Stimulated activated CD4-positive, alpha-beta T cell treated with anti-CD3 and anti-CD28 coated beads, TNF-alpha, amount 100 ng/mL, for 4 hours (primary cell): ENCODE measurements at regions not wholly inside any gene's neighbourhood (a gene's known extent, or its start where the extent isn't known, plus 50 kb on each side); places are given as distances from the start of the nearest gene placed in this dataset.

ENCODE experiments used
- DNase-seq, 3 experiments: peaks; one replicate each; pipeline ENCODE4 v3.0.0-alpha.2; 2020; ENCODE audit warnings: low read depth in 3 of 3

DNA sequence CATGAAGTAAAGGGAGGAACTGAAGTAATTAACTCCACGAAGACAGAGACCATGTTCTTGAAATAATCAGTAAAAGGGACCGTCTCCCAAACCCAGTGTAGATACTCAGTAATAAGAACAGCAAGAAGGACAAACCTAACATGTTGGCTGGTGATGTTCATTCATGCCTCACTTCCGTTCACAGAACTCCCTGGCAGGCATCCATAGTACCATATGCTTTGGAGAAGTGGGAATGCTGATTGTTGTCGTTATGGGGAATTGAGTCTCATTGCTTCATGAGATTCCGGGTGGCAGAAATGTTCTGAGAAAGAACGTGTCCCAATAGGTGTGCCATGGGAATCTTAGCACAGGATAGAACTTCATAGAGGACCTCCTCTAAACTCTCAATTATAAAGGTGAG lies 452.3 kb downstream of the ZSWIM6 start:
- DNase-seq, result no peak

- DNase-seq, result no peak
Measured at GRCh38 chr5:61788548-61788947, 456.5 kb downstream of the ZSWIM6 start.

GRCh38 chr5:61790007-61790406 lies 457.9 kb downstream of the ZSWIM6 start:
- no peak for DNase-seq

- DNase-seq, result no peak
Measured at GRCh38 chr5:61790678-61791077, 458.6 kb downstream of the ZSWIM6 start.

DNA sequence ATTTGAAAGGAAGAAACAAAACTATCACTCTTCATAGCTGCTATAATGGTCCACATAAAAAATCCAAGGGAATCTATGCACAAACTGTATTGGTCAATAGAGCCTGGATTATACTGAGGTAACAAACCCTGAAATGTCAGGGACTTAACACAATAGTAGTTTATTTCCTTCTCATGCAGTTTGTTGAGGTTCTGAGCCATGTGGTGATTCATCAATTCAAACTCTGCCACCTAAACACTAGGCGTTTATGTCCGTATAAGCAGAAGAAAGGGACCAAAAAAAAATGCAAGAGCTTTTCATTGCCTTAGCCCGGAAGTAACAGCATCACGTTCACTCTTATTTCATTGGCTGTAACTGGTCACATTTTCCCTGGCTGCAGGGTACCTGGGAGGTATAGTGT lies 464.7 kb downstream of the ZSWIM6 start:
- no peak for DNase-seq

DNA sequence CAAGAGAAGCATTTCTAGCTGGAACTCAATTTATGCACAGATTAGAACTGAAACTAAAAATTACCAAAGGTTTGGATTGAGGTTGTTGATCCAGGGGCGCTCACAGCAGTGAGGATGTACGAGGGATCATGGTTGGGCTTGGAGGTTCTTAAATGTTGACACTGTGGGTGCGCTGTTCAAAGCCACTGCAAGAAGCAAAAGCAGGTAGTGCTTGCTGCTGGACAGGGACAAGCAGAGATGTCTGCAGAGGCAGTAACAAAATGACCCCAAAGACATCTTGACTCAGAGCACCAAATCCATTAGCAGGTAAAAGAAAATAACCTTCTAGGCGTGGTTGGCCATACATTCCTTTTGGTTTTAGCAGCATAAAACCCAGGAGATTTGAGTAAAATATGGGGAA lies 468.4 kb downstream of the ZSWIM6 start:
- no peak for DNase-seq

DNA sequence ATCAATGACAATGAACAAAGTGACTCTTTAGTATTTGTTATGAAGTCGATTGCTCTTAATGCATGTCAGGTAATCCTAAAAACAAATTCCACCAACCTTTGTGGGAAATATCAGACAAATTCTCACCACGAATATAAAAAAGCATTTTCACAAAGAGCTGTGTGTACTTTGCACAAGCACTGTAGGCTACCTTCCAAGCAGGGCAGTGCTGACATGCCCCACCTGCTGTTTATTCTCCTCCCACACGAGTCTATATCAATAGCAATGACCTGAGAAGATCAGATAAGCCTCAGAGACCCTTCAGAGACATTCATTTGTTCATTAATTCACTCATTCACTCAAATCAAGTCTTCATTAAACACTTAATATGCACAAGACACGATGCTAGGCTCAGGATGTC lies 469.1 kb downstream of the ZSWIM6 start:
- no peak for DNase-seq

DNA sequence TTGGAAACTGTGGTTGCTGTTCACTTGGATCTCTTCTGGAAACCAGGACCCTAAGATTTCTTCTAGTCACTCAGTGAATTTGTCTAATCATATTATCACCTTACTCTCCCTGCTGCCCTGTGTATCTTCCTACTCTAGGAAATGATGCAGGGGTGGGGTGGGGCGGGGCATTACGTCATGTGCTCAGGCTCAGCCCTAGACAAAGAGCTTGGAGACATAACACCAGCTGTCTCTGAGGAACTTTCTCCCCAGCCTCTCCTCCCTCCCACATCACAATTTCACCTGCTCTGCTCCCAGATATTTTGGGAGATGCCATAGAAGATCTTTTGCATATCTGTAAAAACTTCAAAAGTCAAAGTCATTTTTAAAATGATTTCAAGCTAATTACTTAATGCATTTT lies 470.4 kb downstream of the ZSWIM6 start:
- DNase-seq, result no peak

GRCh38 chr5:61805101-61805500 lies 473.0 kb downstream of the ZSWIM6 start:
- DNase-seq, result no peak

DNA sequence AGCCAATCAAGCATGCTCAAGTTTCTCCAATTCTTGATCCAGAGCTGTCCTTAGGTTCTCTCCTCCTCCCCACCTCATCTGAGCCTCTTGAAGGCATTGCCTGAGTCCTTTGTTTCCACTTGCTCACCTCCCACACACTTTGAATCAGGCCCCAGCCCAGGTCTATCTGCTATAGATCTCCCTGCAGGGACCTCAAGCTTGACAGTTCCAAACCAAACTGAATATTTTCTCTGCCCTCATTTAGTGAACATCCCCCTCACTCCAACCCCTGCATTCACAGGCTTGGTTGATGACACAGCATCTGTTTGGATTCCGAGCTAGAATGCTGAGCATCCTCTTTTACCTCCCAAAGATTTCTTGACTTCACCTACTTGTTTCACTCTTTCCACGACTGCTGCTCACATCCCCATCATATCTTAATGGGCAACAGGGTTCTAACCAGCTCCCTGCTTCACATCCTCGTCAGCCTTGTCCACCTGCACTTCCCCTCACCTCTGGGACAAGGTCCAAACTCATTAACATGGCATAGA lies 474.5 kb downstream of the ZSWIM6 start:
- no peak for DNase-seq

DNA sequence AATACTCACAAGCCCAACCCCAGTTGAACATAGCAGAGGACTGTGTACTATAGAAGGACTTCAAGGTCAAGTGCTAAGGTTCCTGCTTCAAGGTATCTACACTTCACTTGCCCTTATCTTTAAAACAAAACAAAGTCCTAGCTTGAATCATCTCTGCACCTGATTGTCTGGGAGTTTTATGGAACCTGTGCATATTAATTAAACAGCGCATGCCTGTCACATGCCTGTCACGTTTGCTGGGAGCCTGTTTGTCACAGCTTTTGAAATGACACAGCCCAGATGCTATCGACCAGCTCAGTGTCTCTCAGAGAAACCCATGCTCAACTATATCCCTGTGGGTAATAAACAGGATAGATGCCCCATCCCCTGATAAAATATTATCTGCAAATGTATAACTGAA lies 476.0 kb downstream of the ZSWIM6 start:
- DNase-seq, result no peak

GRCh38 chr5:61808909-61809308 lies 476.9 kb downstream of the ZSWIM6 start:
- no peak for DNase-seq

DNA sequence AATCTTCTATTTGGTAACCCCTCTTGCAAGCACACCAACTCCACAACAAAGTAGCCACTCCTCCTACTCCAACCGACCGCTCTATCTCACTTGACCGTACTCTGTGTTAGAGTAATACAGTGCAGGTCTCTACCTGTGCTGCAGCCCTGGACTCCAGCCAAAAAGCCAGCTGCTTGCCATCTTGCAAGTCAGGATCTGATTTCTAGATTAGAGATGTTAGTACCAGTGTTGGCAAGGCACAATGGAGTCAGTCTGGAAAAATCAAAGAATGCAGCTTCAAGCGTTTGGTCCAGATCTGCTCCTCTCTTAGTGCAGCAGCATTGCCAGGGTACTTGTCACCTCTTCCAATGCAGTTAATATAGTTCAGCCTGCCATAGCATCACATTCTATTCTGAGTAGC lies 477.6 kb downstream of the ZSWIM6 start:
- no peak for DNase-seq

GRCh38 chr5:61811052-61811451 lies 479.0 kb downstream of the ZSWIM6 start:
- no peak for DNase-seq

- DNase-seq, result no peak
Measured at GRCh38 chr5:61813361-61813760, 481.3 kb downstream of the ZSWIM6 start.

- DNase-seq, result no peak
Measured at GRCh38 chr5:61815339-61815738, 483.3 kb downstream of the ZSWIM6 start.

DNA sequence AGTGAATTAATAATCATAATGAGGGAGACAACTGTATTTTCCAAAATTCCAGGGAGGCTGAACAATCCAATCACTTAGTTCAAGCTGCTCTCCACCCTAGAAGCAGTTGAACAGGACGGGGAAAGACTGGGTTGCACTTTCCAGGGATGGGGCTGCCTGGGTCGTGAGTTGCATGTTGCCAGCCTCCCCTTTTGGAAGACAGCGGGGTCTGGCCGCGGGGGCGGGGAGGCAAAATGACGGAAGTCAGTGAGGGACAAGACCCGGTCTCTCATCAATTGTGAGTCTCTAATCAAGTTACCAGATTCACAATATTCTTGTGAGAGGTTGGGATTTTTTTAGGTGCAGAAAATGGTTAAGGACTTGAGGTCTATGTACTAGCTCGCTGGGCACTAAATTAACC lies 484.1 kb downstream of the ZSWIM6 start:
- DNase-seq, result no peak

DNA sequence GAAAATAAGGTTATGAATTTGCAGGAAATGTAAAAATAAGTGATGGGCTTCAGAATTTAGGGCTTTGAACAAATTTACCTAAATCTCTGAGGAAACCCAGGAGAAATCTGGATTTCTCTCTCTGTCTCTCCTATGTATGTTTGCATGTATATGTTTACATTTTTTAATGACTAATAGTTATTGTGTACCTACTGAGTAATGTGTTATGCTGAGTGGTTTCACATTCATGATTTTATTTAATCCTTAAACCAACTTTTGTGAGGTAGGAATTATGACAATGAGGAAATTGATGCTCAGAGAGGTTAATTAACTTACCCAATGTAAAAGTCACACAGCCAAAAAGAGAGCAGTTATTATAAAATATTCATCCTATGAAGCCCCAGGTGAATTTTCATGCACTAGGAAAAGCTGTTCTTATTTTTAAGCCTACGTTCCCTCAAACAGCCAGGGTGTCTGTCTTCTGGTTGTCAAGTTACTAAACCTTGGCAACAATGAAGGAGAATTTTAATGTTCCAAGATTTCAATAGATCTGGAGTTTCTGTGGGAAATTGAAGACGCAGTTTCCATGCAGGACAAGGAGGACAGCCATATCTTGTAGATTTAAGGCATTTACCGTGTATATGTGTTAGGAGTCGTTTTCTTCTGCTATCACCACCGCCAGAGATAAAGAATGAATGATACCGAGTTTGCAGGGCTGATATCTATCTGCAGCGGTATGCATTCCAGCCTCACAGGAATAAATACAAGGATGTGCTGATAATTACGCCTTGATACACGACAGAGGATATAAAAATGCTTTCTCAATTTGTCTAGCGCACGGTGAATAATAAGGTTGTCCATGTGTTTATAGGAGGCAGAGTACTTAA lies 484.8 kb downstream of the ZSWIM6 start:
- no peak for DNase-seq

DNA sequence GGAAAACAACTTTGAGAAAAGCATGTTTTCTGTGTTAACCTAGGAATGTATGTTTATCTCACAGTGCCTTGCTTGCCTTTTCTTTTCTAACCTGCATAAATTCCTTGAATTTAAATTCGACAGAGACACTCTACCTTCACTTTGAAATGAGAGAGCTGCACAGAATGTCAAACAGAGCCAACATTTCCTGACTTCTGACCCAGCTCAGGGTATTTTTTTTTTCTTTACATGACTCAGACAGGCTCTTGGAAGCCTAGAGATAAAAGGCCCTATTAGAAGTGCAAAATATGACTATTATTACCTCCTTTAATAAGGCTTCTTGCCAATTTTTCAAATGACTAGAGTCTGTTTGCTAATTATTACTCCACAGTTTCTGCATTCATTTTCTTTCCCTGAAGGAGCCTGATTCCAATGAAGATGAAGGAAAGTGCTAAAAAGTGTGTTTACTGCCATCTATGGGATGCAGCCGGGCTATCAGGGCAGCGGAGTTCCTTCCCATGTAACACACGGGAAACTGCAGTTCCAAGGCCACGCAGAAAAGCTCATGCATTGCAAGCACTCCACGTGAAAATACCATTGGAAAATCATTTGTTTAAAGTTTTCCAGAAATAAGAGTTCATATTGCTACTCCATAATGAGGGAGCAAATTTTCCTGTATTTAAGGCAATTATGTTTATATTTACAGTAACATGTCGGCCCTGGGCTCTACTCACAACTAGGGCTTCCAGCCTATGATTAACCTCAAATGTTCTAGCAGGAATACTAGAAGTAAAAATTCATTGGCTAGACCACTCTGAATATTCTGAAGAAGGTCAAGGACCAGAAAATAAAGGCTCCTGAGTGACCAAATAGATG lies 485.6 kb downstream of the ZSWIM6 start:
- DNase-seq, result no peak

- no peak for DNase-seq
Measured at GRCh38 chr5:61820836-61821235, 485.2 kb upstream of the KIF2A start.

DNA sequence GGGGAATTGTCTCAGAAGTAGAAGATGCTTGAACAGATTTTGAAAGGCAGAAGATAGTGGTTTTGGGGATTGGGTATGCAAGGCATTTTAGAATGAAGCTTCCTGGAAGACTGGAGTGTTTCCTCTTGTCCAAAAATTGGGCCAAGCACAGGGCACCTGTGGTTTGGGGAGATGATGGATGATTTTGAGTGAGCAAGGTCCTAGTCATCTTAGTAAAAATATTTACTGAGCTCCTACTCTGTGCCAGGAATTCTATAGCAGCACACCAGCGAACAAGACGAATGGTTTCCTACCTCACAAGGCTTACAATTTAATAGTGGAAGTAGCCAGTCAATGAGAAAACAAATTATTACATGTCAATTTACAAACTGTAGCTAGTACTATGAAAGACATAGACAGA lies 484.4 kb upstream of the KIF2A start:
- DNase-seq, result no peak

- no peak for DNase-seq
Measured at GRCh38 chr5:61822584-61822983, 483.4 kb upstream of the KIF2A start.

- DNase-seq, result no peak
Measured at GRCh38 chr5:61823065-61823464, 482.9 kb upstream of the KIF2A start.
